A549 (cell line): ENCODE measurements at regions not wholly inside any gene's neighbourhood (a gene's known extent, or its start where the extent isn't known, plus 50 kb on each side); places are given as distances from the start of the nearest gene placed in this dataset.
"Not testable (repeated sequence)": the region's sequence is repeated elsewhere in the genome, so short reads cannot be mapped to it uniquely, and the experiment has no call there.

Experiments
- CTCF ChIP-seq: fragments of >200 bp; sonication (Bioruptor Twin); formaldehyde crosslinking; IDR thresholded peaks from 3 replicates; pipeline ENCODE4 v1.5.1; 2016
- PBX3 ChIP-seq: IDR thresholded peaks from 2 replicates; pipeline ENCODE4 v1.6.1; 2012
- POLR2A ChIP-seq: IDR thresholded peaks from 2 replicates; pipeline ENCODE4 v1.6.1; 2012; ENCODE audit warnings: mild to moderate bottlenecking, low read length
- RFX5 ChIP-seq: fragments of 450-650 bp; IDR thresholded peaks from 2 replicates; pipeline ENCODE4 v1.7.1; 2014; ENCODE audit warnings: antibody characterized with exemption, mild to moderate bottlenecking, moderate library complexity
- SREBF2 ChIP-seq: fragments of 450-650 bp; IDR thresholded peaks from 2 replicates; pipeline ENCODE4 v1.6.1; 2014; ENCODE audit warnings: mild to moderate bottlenecking, moderate library complexity

- not testable (repeated sequence) for TF ChIP-seq CTCF, PBX3, RFX5, POLR2A, SREBF2
Measured at GRCh38 chr5:18006235-18006634, 372.0 kb downstream of the TAF11L14 start.
